Suprapubic skin (tissue), 3 donors: ENCODE measurements at regions not wholly inside any gene's neighbourhood (a gene's known extent, or its start where the extent isn't known, plus 50 kb on each side); places are given as distances from the start of the nearest gene placed in this dataset.

Experiments used
- CTCF ChIP-seq, 2 donors: fragments of 200-600 bp in 1 of 2; fragments of 450-650 bp in 1 of 2; sonication (generic) in 1 of 2; IDR thresholded peaks; one replicate each; pipeline ENCODE4 v1.5.1; 2016 to 2019; ENCODE audit warnings: antibody characterized with exemption in 2 of 2, mild to moderate bottlenecking in 1 of 2, moderate library complexity in 1 of 2
- EP300 ChIP-seq: sonication (generic); formaldehyde crosslinking; IDR thresholded peaks from one replicate; pipeline ENCODE4 v1.6.1; 2017; ENCODE audit warnings: antibody characterized with exemption
- POLR2A ChIP-seq, 2 donors: fragments of 450-650 bp; IDR thresholded peaks; one replicate each; pipeline ENCODE4 v1.6.1; 2017; ENCODE audit warnings: antibody characterized with exemption in 2 of 2, mild to moderate bottlenecking in 2 of 2, moderate library complexity in 2 of 2

- TF ChIP-seq CTCF (IDR thresholded peaks at IDR 0.05), result no peak
- TF ChIP-seq POLR2A (IDR thresholded peaks at IDR 0.05), result no peak
- TF ChIP-seq EP300, result no peak
Observed at GRCh38 chr1:185442050-185442449, 125.0 kb upstream of the IVNS1ABP start.
